ENCODE measurements at regions not wholly inside any gene's neighbourhood (a gene's known extent, or its start where the extent isn't known, plus 50 kb on each side); places are given as distances from the start of the nearest gene placed in this dataset.

DNA sequence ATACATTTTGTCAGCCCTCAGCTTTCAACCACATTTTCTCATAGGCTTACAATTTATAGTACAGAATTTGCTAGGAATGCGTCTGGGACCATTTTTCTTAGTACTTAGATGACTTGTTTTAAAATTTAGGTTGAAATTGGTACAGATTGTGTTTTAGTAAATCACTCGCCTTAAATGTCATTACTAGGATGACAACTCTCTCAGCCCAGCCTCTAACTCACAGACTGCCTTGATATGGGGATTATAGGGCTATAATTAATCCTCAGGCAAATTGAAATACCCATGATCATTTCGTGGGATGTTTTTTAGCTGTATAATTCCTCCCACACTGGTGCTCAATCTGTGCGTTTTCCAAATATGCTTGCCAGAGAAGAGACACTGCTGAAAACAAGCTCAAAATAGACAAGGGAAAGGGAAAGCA, 299.7 kb upstream of the AKR1E2 start:
- Histone ChIP-seq H3K9me3 (no peaks in the 10 kb centered on the region; the same call in 1 of the 2 replicates), H3K4me3 (no peak overlapping the region), H3K27me3 (ENCODE audit: low read depth) (no peaks in the 10 kb centered on the region), H3K4me1 (no peaks in the 10 kb centered on the region), H3K36me3 (replicated peaks) (no peaks in the 10 kb centered on the region)
- in situ Hi-C loops (cut with MboI; ENCODE audit: low sequenced_read_pairs), result no loop called here
- no peak for DNase-seq (ENCODE audit: low spot score in 2 of 2)

DNA sequence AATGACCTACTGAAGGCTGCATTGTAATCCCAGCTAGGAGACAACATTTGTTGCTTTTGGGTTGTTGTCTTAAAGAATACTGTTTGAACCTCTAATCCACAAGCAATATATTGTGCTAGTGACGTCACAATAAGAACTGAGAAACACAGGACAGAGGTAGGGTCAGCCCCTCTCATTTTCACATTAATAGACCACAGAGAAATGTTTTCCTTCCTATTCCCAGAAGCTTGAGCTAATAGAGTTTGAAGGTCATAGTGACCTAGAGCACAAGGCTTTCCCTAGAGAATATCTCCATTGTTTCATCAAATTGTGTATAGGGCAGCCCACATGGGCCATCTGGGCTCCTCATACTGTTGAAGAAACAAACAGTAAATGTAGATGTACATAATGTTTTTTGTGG, 300.9 kb upstream of the AKR1E2 start:
- in situ Hi-C loops (cut with MboI; ENCODE audit: low sequenced_read_pairs), result no loop called here
- Histone ChIP-seq H3K36me3 (replicated peaks) (no peaks in the 10 kb centered on the region), H3K4me1 (no peaks in the 10 kb centered on the region), H3K4me3 (no peak overlapping the region), H3K9me3 (no peaks in the 10 kb centered on the region; the same call in 1 of the 2 replicates), H3K27me3 (ENCODE audit: low read depth) (no peaks in the 10 kb centered on the region)
- no peak for DNase-seq (ENCODE audit: low spot score in 2 of 2)

DNA sequence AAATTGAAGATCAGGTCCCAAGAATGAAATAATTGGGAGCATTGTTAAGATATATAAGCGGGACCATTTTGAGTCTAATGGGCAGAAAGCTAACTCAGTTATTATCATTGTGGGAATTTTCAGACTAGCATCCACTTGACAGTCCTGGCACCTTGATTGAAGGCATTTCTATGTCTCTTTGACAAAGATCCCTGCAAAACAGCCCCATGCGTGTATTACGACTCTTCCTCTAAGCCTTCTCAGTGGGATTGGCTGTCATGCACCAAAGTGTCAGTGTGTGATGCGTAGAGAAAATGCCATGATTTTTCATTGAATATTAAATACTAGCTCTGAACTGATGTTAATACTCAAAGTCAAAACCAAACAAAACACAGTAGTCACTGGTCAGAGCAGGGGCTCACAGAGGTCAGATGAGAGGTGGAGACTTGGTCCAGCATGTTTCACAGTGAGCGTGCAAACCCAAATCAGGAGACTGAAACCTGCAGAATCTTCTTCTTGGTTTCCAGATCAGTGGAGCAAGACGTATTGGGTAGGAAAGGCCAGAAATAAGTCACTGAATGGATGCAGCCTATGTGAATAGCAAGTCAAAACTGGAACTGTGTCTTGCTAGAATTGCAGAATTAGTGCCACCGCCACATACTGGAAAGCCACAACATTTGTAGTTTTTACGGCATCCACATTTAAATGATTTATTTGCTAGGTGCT, 303.6 kb upstream of the AKR1E2 start:
- in situ Hi-C loops (cut with MboI; ENCODE audit: low sequenced_read_pairs), result no loop called here
- DNase-seq (ENCODE audit: low spot score in 2 of 2), result no peak
- Histone ChIP-seq H3K36me3 (replicated peaks) (no peaks in the 10 kb centered on the region), H3K9me3 (peaks cover 3% of the 10 kb centered on the region; the same call in 1 of the 2 replicates), H3K4me1 (no peaks in the 10 kb centered on the region), H3K27me3 (ENCODE audit: low read depth) (no peaks in the 10 kb centered on the region), H3K4me3 (no peak overlapping the region)

DNA sequence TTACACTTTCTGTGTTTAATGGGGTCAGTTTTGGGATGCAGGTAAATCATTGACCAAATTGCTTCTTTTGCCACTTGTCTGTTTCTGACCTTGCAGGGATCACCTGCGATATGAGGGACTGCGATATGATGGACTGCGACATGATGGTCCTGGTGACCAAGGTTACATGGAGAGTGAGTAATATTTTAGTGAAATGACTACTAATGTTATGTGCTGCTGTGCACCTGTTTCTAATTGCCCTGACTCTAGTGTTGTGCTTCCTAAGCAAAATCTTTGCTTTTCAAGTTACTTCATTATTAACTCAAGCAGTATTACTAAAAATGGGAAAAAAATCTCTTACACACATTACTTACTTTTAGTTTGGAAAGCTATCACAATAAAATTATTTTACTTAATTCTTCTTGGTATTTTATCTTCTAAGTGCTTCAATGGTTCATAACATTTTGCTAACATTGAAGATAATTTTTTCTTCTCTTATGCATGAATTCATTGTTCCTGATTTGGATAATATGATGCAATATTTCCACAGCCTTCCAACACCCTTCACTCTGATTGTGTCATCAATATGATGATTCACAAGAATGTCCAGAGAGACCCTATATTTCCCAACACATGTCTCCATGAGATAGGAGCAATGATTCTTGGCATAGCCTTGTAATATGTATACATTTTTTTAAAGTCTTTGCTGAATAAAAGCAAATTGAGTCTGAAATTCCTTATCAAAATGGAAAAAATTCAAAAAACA, 306.2 kb upstream of the AKR1E2 start:
- Histone ChIP-seq H3K27me3 (ENCODE audit: low read depth) (no peaks in the 10 kb centered on the region), H3K4me1 (no peaks in the 10 kb centered on the region), H3K9me3 (peaks cover 3% of the 10 kb centered on the region; the same call in 1 of the 2 replicates), H3K4me3 (no peak overlapping the region), H3K36me3 (replicated peaks) (no peaks in the 10 kb centered on the region)
- in situ Hi-C loops (cut with MboI; ENCODE audit: low sequenced_read_pairs), result no loop called here
- no peak for DNase-seq (ENCODE audit: low spot score in 2 of 2)

DNA sequence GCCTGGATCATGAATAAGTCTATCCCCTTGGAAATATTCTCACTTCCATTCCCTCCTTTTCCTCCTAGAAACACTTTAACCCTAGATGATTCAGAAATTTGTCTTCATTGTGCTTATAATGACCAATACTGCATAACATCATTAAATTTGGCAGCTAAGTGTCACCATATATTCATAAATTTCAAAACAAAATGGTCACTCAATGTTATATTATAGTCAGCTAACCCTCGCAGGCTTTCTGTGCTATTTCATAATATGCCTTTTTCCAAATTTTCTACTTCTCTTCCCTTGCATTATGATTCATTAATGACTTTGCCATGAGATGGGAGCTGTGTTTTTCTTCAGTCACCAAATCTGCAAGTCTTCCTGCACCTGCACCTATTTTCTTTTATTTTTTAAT, 308.3 kb upstream of the AKR1E2 start:
- Histone ChIP-seq H3K9me3 (0 out of 2 replicates have a peak, but pooled peaks cover 3% of the 10 kb centered on the region), H3K4me1 (no peaks in the 10 kb centered on the region), H3K4me3 (no peak overlapping the region), H3K36me3 (replicated peaks) (no peaks in the 10 kb centered on the region), H3K27me3 (ENCODE audit: low read depth) (no peaks in the 10 kb centered on the region)
- DNase-seq (ENCODE audit: low spot score in 2 of 2), result no peak
- in situ Hi-C loops (cut with MboI; ENCODE audit: low sequenced_read_pairs), result no loop called here

DNA sequence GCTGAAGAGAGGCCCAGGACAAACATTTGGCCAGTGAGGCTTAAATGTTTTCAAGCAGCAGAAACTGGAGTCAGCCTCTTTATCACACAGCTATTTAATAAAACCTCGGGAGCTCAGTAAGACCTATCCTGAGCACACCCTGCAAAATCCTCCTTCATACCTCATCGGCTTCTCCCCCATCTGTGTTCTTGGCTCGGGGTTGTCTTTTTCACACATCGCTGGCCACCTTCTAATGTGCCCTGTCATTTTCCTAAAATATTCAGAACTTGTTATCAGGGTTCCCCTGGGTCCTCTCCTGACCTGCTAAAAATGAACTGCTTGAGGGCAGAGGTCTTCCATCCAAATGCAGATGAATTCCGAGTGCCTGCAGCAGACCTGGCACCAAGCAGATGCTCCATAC, 310.3 kb upstream of the AKR1E2 start:
- in situ Hi-C loops (cut with MboI; ENCODE audit: low sequenced_read_pairs), result no loop called here
- Histone ChIP-seq H3K27me3 (ENCODE audit: low read depth) (no peaks in the 10 kb centered on the region), H3K4me3 (no peak overlapping the region), H3K9me3 (0 out of 2 replicates have a peak, but pooled peaks cover 3% of the 10 kb centered on the region), H3K36me3 (replicated peaks) (no peaks in the 10 kb centered on the region), H3K4me1 (no peaks in the 10 kb centered on the region)
- no peak for DNase-seq (ENCODE audit: low spot score in 2 of 2)

DNA sequence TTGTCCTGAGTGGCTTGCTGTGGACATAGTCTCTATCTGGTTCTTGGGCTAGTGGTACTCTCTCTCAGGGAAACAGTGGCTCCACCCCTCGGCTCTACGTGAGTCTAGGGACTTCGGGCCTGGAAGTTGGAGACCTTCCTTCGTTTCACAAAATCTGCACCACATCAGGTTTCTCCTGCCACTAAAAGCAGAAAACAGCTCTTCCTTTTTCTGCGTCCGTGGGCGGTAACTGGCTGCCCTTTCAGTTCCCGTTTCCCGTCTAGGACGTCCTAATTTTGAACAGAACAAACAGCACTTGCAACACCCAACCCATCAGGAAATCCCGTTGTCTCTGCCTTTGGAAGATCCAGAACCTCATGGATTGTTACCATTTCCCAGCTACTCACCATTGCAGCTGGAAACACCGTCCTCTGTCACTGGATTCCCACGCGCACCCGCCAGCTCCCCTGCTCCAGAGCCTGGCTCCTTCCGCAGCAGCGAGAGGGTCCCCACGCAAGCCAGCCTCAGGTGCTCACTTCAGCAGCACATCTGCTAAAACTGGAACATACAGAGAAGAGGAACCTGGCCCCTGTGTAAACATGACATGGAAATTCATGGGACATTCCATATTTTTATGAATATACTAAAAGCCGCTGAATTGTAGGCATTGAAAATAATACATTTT, 311.4 kb upstream of the AKR1E2 start:
- Histone ChIP-seq H3K27me3 (ENCODE audit: low read depth) (no peaks in the 10 kb centered on the region), H3K4me3 (no peak overlapping the region), H3K9me3 (0 out of 2 replicates have a peak, but pooled peaks cover 3% of the 10 kb centered on the region), H3K4me1 (no peaks in the 10 kb centered on the region), H3K36me3 (replicated peaks) (no peaks in the 10 kb centered on the region)
- DNase-seq (ENCODE audit: low spot score in 2 of 2), result no peak
- in situ Hi-C loops (cut with MboI; ENCODE audit: low sequenced_read_pairs), result no loop called here

DNA sequence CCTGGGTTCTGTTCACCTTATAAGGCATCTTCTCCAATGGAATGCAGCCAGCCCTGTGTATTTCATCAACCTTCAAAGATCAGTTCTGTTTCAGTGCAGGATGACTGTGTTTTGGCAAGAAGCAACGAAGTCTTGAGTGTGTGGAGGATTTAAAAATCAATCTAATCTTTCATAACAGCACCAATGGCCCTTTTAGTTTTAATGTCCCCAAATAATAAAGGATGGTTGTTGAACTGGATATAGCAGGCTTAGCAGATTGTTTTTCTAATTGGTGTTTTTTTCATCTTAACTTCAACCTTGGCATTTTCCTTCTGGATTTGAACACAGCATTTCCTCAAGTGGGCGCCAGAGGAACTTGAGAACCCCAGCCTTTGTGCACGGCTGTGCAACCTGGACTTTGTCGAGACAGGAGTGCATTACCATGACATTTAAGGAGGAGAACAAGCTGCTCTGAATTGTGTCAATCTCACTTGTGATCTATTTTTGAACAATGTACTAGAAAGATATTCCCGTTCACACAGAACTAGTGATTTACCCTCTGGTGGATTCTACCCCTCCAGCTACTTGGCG, 313.3 kb upstream of the AKR1E2 start:
- Histone ChIP-seq H3K9me3 (no peaks in the 10 kb centered on the region), H3K36me3 (replicated peaks) (no peaks in the 10 kb centered on the region), H3K27me3 (ENCODE audit: low read depth) (no peaks in the 10 kb centered on the region), H3K4me3 (no peak overlapping the region), H3K4me1 (no peaks in the 10 kb centered on the region)
- no peak for DNase-seq (ENCODE audit: low spot score in 2 of 2)
- in situ Hi-C loops (cut with MboI; ENCODE audit: low sequenced_read_pairs), result no loop called here

DNA sequence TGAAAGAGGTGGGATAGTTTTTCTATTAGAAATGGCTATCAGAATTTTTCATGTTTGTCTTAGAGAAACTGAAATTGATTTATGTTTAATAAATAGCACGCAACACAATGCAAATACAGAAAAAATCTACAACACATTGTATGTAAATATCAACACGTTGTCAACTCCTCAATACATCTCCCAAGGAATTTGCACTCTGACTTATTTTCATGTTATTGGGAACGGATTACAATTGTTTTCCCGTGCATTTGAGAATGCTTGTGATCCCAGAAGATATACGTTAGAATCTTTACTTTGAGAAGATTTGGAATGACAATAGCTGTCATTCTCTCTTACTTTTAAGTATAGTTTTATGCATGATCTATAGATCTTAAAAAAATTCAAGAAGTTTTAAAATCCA, 313.8 kb upstream of the AKR1E2 start:
- H3K36me3 ChIP-seq (replicated peaks), result no peaks in the 10 kb centered on the region
- in situ Hi-C loops (cut with MboI; ENCODE audit: low sequenced_read_pairs), result no loop called here
- H3K9me3 ChIP-seq, result no peaks in the 10 kb centered on the region
- H3K27me3 ChIP-seq (ENCODE audit: low read depth), result no peaks in the 10 kb centered on the region
- no peak for DNase-seq (ENCODE audit: low spot score in 2 of 2)
- no peak overlapping the region for H3K4me3 ChIP-seq
- H3K4me1 ChIP-seq, result no peaks in the 10 kb centered on the region

DNA sequence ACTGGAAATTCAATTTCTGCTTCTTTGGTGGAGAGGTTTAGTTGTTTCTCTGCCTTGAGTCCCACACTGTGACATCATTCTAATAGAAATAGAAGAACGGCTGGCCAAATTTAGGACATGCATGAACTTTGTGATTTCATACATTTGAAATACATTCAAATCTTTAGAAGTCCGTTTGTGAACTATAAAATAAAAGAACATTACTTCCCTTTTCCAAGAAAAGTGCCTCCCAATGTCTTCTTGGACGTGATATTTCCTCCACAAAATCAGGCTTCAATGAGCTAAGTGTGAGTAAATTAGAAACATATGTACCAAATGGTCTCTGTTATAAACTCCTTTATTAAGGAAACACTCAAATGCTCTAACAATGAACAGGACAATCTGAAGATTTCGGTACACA, 314.5 kb upstream of the AKR1E2 start:
- no peak for DNase-seq (ENCODE audit: low spot score in 2 of 2)
- H3K27me3 ChIP-seq (ENCODE audit: low read depth), result no peaks in the 10 kb centered on the region
- no peaks in the 10 kb centered on the region for H3K4me1 ChIP-seq
- H3K9me3 ChIP-seq, result no peaks in the 10 kb centered on the region
- no peaks in the 10 kb centered on the region for H3K36me3 ChIP-seq (replicated peaks)
- in situ Hi-C loops (cut with MboI; ENCODE audit: low sequenced_read_pairs), result no loop called here
- no peak overlapping the region for H3K4me3 ChIP-seq

DNA sequence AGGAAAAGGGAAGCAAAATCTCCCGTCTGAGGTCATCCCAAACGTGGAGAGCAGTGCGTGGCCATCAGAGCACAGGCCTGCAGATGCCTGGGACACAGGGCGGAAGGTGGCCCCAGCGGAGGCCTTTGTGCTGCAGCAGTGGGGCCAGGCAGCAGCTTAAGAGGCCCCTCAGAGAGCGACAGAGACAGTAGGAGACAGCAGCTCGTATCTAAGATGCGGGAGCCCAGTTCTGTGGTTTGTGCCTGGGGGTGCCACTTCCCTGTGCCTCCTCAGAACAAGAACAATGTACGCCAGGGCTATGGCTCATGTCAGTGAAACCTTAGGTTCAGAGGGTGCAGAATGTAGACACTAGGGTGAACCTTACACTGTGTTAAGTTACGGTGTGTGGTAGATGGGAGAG, 316.6 kb upstream of the AKR1E2 start:
- no peak for DNase-seq (ENCODE audit: low spot score in 2 of 2)
- in situ Hi-C loops (cut with MboI; ENCODE audit: low sequenced_read_pairs), result no loop called here
- Histone ChIP-seq H3K27me3 (ENCODE audit: low read depth) (no peaks in the 10 kb centered on the region), H3K9me3 (no peaks in the 10 kb centered on the region), H3K4me3 (no peak overlapping the region), H3K4me1 (no peaks in the 10 kb centered on the region), H3K36me3 (replicated peaks) (no peaks in the 10 kb centered on the region)

DNA sequence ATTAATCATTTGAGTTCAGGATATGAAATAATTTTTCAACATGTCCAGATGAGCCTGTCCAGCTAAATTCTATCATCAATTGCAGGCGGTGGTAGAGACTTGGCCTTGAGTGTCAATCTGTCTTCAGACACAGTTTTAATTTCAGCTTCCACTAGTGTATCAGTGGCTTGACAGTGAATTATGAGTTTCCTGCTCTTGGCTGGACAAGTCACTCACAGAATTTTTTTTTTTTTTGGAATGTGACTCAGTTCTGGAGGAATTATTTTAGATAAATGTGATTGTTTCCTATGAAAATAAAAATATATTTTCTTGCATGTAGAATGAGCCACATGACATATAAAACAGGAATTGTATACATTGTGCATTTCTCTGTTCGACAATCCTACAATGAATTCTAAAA, 319.9 kb upstream of the AKR1E2 start:
- no peaks in the 10 kb centered on the region for H3K36me3 ChIP-seq (replicated peaks)
- no peaks in the 10 kb centered on the region for H3K27me3 ChIP-seq (ENCODE audit: low read depth)
- H3K9me3 ChIP-seq, result no peaks in the 10 kb centered on the region
- H3K4me1 ChIP-seq, result no peaks in the 10 kb centered on the region
- in situ Hi-C loops (cut with MboI; ENCODE audit: low sequenced_read_pairs), result no loop called here
- no peak overlapping the region for H3K4me3 ChIP-seq
- DNase-seq (ENCODE audit: low spot score in 2 of 2), result no peak

DNA sequence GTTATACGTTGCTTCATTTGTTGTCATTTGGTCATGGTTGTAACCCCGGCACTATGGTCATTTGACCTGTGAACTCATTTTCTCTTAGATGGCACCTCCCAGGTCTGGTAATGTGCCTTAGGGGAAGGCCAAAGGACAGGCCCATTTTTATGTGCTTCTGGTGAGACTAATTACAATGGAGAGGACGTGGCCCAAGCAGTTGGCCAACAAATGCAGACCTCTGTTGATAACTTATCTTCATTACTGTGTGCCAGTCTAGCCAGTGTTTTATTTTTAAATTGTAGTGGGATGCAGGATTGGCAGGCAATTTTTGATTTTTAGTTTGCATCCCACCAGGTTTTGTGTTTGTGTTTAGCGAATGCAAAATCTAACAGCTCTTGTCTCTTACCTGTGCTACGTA, 321.5 kb upstream of the AKR1E2 start:
- H3K4me1 ChIP-seq, result no peaks in the 10 kb centered on the region
- in situ Hi-C loops (cut with MboI; ENCODE audit: low sequenced_read_pairs), result no loop called here

DNA sequence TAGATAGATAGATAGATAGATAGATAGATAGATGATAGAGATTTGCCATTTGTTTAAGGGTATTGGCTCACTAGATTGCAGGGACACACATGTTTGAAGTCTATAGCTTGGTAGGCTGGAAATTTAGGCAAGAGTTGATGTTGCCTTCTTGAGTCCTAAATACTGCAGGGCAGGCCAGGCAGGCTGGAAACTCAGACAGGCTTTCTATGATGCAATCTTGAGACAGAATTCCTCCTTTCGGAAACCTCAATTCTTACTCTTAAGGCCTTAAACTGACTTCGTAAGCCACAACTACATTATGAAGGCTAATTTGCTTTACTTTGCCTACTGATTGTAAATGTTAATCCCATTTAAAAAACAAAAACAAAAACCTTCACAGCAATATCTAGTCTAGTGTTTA, 322.9 kb upstream of the AKR1E2 start:
- no peaks in the 10 kb centered on the region for H3K36me3 ChIP-seq (replicated peaks)
- no peak overlapping the region for H3K4me3 ChIP-seq
- DNase-seq (ENCODE audit: low spot score in 2 of 2), result no peak
- H3K9me3 ChIP-seq, result no peaks in the 10 kb centered on the region
- H3K27me3 ChIP-seq (ENCODE audit: low read depth), result no peaks in the 10 kb centered on the region
- H3K4me1 ChIP-seq, result no peaks in the 10 kb centered on the region
- in situ Hi-C loops (cut with MboI; ENCODE audit: low sequenced_read_pairs), result no loop called here

More for the DNA sequence above, 321.5 kb upstream of the AKR1E2 start:
- no peak for DNase-seq (ENCODE audit: low spot score in 2 of 2)
- Histone ChIP-seq H3K27me3 (ENCODE audit: low read depth) (no peaks in the 10 kb centered on the region), H3K36me3 (replicated peaks) (no peaks in the 10 kb centered on the region), H3K9me3 (no peaks in the 10 kb centered on the region), H3K4me3 (no peak overlapping the region)

All from HAP-1 (cell line).